Stimulated activated CD4-positive, alpha-beta T cell treated with anti-CD3 and anti-CD28 coated beads, Interleukin-4, amount 100 ng/mL, for 4 hours (primary cell): ENCODE measurements at regions not wholly inside any gene's neighbourhood (a gene's known extent, or its start where the extent isn't known, plus 50 kb on each side); places are given as distances from the start of the nearest gene placed in this dataset.

Experiments
- DNase-seq, 2 experiments: peaks; one replicate each; pipeline ENCODE4 v3.0.0-alpha.2; 2020

DNA sequence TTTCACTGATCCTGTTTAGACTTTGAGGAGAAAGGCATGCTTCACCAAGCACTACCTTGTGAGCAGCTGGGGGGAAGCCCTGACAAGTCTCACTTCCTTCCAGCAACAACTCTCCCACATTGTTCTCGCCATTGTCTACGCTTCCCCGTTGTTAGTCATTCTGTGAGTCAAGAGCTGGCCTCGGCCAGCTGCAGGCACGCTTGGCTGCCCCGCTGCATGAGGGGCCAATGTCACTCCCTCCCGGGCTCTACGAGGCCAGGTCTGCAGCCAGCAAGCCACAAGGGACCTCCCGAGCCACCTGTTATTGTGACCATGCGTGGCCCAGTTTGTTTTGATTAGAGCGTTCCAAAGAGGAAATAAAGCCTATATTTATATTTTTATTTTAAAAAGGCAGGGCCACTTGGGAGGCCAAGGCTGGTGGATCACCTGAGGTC, 220.9 kb downstream of the FOXO1 start:
- DNase-seq, result no peak

- no peak for DNase-seq
Observed at GRCh38 chr13:40446365-40446764, 220.1 kb downstream of the FOXO1 start.

- no peak for DNase-seq
Observed at GRCh38 chr13:40447857-40448256, 218.6 kb downstream of the FOXO1 start.

DNA sequence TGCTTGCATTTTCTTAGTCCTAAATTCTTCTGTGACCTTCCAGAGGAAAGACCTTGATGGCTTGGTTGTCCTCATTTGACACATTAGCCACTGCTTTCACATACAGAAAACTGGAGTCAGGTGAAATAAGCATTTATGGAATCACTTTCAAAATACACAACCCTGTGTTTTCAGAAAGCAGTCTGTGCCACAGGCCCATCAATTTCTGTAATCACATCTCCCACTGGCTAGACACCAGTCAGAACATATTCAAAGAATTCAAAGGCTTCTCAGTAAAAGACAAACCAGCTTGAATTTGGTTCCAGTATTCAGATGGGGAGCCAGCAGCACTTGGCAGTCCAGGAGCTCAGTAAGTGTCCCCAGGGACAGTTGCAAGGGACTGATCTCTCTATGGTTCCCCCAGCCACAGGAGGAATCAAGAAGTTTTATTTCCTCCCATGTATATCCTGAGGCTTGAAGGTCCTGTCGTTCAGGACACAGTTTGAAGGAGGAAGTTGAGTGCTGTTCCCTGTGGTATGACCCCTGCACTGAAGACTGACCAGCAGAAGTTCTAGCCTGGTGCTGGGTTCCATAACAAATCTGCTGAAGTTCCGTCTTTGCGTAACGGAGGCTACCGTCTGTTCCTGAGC, 214.3 kb downstream of the FOXO1 start:
- DNase-seq, result no peak

DNA sequence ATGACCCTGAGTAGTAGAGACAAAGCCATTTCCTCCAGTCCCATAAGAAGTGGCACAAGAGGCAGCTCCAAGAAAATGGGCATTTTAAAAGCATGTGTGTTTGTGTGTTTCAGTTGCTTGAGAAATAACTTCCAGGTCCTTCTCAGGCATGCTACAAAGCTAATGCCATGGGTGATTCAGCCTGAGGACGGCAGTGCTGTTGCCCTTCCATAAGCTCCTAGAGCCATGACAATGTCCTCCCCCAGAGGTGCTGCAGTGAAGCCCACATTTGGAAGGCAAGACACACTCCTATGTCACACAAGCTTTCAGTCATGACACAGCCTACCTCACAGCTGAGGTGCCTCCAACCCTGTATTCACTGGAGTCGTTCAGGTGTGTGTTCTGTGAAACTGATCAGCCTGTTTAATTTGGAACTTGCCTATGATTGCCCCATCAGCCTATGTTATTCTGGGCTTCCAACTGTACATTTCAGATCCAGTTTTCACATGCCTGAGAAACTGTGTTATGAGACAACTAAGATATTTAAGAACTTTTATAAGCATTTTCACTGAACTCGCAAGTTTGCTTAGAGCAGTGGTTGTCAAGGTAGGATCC, 213.6 kb downstream of the FOXO1 start:
- no peak for DNase-seq

DNA sequence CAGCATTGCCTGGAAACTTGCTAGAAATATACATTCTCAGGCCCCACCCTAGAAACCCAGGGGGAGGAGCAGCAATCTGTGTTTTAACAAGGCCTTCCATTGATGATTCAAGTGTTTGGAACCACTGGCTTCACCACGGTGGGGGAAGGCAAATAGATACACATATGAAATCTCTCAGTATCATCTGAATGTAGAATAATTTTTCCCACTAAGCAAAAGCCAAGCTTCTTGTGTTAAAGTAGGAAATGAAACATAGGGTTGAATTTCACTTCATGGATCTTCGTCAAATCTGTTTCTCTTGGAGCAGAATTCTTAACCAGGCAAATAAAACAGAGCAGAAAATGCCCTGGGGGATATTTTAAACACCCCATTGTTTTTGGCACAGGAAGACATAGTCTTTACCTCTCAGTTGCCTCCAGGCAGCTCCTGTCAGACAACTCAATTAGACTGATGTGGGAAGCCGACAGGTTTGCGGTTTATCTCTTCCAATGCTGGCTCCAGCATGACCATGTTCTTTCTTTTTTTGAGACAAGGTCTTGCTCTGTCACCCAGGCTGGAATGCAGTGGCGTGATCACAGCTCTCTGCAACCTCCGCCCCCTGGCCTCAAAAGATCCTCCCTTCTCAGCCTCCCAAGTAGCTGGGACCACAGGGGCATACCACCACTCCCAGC, 213.0 kb downstream of the FOXO1 start:
- DNase-seq, result no peak

GRCh38 chr13:40456397-40456953, 210.0 kb downstream of the FOXO1 start:
- no peak for DNase-seq

GRCh38 chr13:40456979-40457553, 209.4 kb downstream of the FOXO1 start:
- DNase-seq, result no peak

GRCh38 chr13:40457929-40458719, 208.3 kb downstream of the FOXO1 start:
- DNase-seq, result no peak

- no peak for DNase-seq
Observed at GRCh38 chr13:40458720-40458990, 207.8 kb downstream of the FOXO1 start.

DNA sequence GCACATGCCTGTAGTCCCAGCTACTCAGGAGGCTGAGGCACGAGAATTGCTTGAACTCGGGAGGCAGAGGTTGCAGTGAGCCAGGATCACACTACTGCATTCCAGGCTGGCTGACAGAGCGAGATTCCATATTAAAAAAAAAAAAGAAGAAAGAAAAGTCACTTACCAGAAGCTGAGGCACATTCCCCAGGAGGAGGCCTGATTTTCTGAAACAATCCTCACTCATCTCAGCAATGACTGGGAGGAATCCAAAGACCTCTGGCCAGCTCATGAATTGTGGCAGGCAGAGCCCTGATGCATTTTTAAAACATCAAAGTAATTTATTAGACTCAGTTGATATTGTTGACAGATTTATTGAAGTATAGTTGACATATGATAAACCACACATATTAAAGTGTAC, 206.3 kb downstream of the FOXO1 start:
- DNase-seq, result no peak

GRCh38 chr13:40464337-40465014, 202.0 kb downstream of the FOXO1 start:
- DNase-seq, result no peak

GRCh38 chr13:40465015-40465390, 201.4 kb downstream of the FOXO1 start:
- DNase-seq, result no peak

DNA sequence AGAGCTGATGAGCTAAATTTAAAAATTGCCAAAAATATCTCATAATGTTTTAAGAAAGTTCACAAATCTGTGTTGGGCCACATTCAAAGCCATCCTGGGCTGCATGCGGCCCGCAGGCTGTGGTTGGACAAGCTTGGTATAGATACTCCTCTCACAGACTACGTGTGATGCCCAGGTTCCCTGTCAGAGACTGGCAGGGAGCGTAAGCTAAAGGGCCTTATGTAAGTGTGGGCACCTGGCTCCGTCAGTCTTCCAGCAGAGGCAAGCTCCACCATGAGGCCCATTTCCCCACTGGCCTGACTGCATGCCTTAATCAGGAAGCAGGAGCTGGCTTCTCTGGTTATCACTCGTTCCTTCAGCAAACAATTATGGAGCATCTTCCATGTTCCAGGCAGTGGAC, 200.2 kb downstream of the FOXO1 start:
- no peak for DNase-seq

DNA sequence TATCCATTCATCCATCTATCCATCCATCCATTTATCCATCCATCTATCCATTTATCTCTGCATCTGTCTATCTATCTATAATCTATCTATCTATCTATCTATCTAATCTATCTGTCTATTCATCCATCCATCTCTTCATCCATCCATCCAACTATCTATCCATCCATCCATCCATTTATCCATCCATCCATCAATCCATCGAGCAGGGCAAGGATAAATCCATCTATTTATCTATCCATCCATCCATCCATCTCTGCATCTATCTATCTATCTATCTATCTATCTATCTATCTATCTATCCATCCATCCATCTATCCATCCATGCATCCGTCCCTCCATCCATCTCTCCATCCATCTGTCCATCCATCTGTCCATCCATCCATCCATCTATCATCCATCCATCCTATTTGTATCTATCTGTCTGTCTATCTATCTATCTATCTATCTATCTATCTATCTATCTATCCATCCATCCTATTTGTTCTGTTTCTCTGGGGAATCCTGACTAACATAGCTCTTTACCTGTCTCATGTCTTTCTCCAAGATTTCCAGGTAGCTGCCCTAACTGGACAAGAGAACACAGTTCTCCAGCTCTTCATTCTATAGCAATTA, 198.1 kb downstream of the FOXO1 start:
- no peak for DNase-seq

DNA sequence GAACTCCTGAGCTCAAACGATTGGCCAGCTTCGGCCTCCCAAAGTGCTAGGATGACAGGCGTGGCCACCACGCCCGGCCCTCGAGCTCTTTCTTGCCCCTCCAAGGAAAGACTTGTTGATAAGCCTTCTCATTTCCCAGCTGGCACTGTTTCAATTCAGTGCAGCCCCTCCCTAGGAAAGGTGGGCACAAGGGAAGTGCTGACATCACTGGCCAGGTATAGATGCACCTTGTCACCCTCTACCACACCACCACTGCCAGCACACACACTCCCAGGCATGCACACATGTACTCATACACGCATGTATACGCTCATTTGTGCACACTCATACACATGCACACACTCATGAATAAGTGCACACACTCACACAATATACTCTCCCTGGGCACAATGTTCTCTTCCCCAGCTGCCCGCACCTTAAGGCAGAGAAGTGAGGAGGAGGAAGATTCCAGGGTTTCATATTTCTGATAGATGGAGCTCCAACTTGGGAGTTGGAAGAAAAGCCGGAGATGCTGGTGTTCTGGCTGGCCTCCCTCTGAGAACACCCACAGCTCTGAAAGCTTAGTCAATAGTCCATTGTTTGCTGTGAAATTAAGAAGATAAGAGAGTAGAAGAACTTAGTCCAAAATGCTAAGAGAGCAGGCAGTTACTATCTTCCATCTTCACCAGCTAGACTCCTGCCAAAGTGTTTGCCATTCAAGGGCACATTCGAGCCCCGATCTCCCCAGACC, 196.7 kb downstream of the FOXO1 start:
- no peak for DNase-seq

DNA sequence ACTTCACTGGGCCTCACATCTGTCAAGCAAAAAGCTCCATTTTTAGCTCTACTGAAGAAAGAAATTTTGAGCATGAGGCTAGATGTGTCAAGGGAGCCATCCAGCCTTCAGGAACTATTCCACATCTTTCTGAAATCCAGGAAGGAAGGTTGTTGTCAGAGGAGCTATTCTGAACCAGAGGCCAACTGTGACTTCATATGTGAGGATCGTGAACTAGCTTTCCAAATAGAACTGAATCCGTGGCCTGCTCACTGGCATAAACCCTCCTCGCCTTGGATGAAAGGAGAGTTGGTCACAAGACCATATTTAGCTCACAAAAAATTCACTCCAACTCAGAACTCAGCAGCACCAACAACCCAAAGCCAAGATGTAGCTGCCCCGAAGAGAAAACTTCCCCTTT, 195.8 kb downstream of the FOXO1 start:
- DNase-seq, result no peak

DNA sequence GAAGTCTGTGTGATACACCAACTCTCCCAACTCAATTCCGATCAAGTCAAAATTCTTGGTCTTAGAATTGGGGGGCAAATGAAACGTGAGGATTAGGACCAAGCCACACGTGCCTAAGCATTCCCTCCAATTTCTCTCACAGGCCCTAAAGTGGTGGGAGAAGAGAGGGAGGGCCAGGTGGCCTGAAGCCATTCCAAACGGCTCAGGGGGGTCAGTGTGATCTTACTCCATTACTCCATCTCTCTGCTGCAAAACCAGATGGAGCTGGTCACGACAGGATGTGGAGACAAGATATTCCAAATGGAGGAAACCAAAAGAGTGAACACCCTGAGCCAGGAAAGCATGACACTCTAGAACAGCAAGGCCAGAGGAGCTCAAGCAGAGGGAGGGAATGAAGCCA, 195.4 kb downstream of the FOXO1 start:
- no peak for DNase-seq

- DNase-seq, result no peak
Observed at GRCh38 chr13:40471911-40472310, 194.5 kb downstream of the FOXO1 start.

GRCh38 chr13:40472427-40473220, 193.8 kb downstream of the FOXO1 start:
- no peak for DNase-seq

DNA sequence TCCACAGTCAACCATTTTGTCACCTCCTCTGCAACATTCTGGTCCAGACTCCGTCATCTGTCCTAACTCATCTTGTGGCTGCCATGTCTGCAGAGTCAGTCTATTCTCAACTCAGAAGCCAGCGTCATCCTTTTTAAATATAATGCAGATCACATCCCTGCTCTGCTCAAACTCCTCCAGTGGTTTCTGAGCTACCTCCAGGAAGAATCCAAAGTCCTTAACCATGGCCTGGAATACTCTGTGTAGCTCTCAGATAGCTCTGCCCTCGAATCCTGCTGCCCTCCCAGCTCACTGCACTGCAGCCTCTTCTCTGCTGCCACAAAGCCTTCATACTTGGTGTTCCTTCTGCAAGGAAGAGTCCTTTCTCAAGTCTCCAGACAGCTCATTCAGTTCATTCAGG, 190.8 kb downstream of the FOXO1 start:
- no peak for DNase-seq
